Smooth muscle cell (in vitro differentiated cells): ENCODE measurements at regions not wholly inside any gene's neighbourhood (a gene's known extent, or its start where the extent isn't known, plus 50 kb on each side); places are given as distances from the start of the nearest gene placed in this dataset.

Source experiments
- DNase-seq: peaks from one replicate; lab custom pipeline; 2025; ENCODE audit not compliant: unreplicated experiment; lab: John Stamatoyannopoulos, UW
- H2AFZ ChIP-seq: fragments of 200-600 bp; sonication (generic); 2 replicates; pipeline ENCODE4 v1.6.0; 2016; ENCODE audit warnings: antibody characterized with exemption, low read depth, mild to moderate bottlenecking
- H3F3A ChIP-seq: fragments of 200-600 bp; sonication (generic); 2 replicates; pipeline ENCODE4 v1.6.0; 2017; ENCODE audit warnings: antibody characterized with exemption, low read depth
- H3K27ac ChIP-seq: fragments of 200-600 bp; sonication (generic); 2 replicates; pipeline ENCODE4 v1.5.1; 2016; ENCODE audit warnings: low read depth, mild to moderate bottlenecking
- H3K27me3 ChIP-seq: fragments of 200-600 bp; sonication (generic); 2 replicates; pipeline ENCODE4 v1.6.1; 2016; ENCODE audit warnings: low read depth, mild to moderate bottlenecking
- H3K36me3 ChIP-seq: fragments of 200-600 bp; sonication (generic); 2 replicates; pipeline ENCODE4 v1.5.1; 2016; ENCODE audit warnings: low read depth
- H3K4me1 ChIP-seq: fragments of 200-600 bp; sonication (generic); 2 replicates; pipeline ENCODE4 v1.5.1; 2016; ENCODE audit warnings: low read depth
- H3K4me2 ChIP-seq: fragments of 200-600 bp; sonication (generic); 2 replicates; pipeline ENCODE4 v1.6.0; 2016; ENCODE audit warnings: mild to moderate bottlenecking
- H3K4me3 ChIP-seq: fragments of 200-600 bp; sonication (generic); 2 replicates; pipeline ENCODE4 v1.5.1; 2016; ENCODE audit warnings: mild to moderate bottlenecking
- H3K79me2 ChIP-seq: fragments of 200-600 bp; sonication (generic); 2 replicates; pipeline ENCODE4 v1.6.0; 2016; ENCODE audit warnings: low read depth, mild to moderate bottlenecking
- H3K9ac ChIP-seq: fragments of 200-600 bp; sonication (generic); 2 replicates; pipeline ENCODE4 v1.6.0; 2016; ENCODE audit warnings: low read depth
- H3K9me3 ChIP-seq: fragments of 200-600 bp; sonication (generic); replicated peaks from 2 replicates; pipeline ENCODE4 v1.5.1; 2016; ENCODE audit warnings: low read depth
- H4K20me1 ChIP-seq: fragments of 200-600 bp; sonication (generic); 2 replicates; pipeline ENCODE4 v1.6.0; 2016; ENCODE audit warnings: low read depth
- CTCF ChIP-seq: fragments of 200-600 bp; sonication (generic); IDR thresholded peaks from 2 replicates; pipeline ENCODE4 v1.5.1; 2017; ENCODE audit warnings: borderline replicate concordance, mild to moderate bottlenecking, antibody characterized with exemption; ENCODE audit not compliant: insufficient read depth, poor library complexity, severe bottlenecking
- WGBS: methylation state at CpG from one replicate; pipeline ENCODE4 v1.1.7; 2016; ENCODE audit warnings: low lambda C conversion rate; 5-methylcytosine and 5-hydroxymethylcytosine counted together

DNA sequence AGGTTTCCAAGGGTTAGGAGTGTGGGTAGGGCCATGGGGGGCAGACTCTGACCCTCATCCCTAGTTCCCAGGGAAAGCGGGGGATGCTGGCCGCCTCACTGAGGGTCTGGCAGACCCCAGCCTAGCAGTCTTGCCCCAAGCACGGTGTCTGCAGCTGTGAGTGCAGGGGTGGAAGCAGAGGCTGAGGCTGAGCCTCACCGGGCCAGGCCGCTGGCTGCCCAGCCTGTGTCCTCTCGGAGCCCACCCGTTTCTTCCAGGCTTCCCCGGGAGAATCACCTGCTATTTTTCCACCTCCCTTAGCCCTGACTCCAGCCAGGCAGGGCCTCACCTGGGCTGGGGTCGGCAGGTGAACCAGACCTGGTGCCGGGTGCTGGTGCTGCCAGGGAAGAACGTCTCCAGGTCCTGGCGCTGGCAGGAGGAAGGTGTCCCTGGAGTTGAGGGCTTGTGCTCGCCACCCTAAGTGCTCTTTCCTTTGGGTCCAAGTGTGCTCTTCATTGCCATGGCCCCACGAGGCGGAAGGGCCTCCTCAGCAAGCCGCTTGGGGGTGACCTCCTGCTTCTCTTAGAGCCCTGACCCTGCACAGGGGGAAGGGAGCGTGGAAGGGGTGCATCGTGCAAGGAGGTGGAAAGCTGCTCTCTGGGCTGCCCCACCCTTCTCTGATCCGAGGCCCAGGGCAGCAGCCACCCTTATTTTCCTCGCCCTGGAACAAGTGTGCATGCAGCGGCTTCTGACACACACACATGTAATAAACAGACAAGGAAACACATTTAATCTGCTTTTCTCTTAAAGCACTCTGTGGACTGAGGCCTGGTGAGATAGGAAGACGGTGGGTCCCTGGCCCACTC is 112.7 kb downstream of the FAM53A start:
- Histone ChIP-seq H3K4me1 (peaks cover 8% of the 10 kb centered on the region), H3K27me3 (no peaks in the 10 kb centered on the region), H3K27ac (no peak overlapping the region), H3K79me2 (no peaks in the 10 kb centered on the region), H3K4me3 (no peak overlapping the region), H4K20me1 (no peaks in the 10 kb centered on the region), H3K9ac (no peak overlapping the region), H3K9me3 (no peaks in the 10 kb centered on the region), H3K4me2 (no peak overlapping the region), H3K36me3 (no peaks in the 10 kb centered on the region), H3F3A (no peaks in the 10 kb centered on the region), H2AFZ (no peak overlapping the region)
- WGBS: 76% methylated on average over 22 of the region's 22 CpGs
- no peak for DNase-seq
- TF ChIP-seq CTCF: no peak

DNA sequence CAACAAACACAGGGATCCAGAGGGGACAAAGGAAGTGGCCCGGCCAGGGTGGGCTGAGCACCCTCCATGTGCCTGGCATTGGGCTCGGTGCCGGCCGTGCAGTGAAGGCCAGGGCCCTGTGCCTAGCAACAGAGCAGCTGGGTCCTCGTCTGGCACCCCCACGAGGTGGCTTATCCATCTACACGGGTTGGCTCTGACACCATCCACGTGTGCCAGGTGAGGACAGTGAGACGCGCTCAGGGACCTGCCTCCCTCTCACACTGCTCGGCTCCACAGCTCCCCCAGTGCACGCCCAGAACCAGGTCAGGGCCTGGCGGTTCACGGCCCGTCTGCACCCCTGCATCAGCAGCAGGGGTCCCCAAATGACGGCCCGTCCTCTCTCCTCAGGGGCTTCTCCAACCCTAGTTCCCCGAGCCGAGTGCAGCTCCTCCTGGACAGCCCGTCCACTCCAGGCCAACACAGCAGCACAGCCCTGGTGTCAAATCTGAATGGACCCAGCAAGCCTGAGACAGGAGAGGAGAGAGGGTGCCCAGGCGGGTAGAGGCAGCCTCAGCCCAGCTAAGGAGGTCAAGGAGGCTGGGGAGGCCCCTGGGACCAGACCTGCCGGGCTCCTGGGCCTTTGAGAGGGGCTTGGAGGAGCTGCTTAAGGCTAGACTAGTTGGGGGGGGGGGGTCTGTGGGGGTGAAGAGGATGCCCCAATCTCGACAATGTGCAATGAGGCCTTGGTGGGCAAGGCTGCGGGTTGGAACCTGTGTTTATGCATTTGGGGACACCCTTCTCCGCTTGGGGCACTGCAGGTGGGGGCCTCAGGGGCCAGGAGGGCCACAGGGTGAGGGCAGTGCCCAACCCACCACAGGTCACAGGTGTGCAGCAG is 113.6 kb downstream of the FAM53A start:
- peaks cover 8% of the 10 kb centered on the region for H3K4me1 ChIP-seq
- no peaks in the 10 kb centered on the region for H3F3A ChIP-seq
- H4K20me1 ChIP-seq: no peaks in the 10 kb centered on the region
- 86% methylated on average over 25 of the region's 25 CpGs for WGBS
- no peak overlapping the region for H3K4me3 ChIP-seq
- DNase-seq: no peak
- no peaks in the 10 kb centered on the region for H3K27me3 ChIP-seq
- no peak overlapping the region for H2AFZ ChIP-seq
- no peak for TF ChIP-seq CTCF
- H3K9ac ChIP-seq: no peak overlapping the region
- no peaks in the 10 kb centered on the region for H3K36me3 ChIP-seq
- no peak overlapping the region for H3K27ac ChIP-seq
- no peaks in the 10 kb centered on the region for H3K9me3 ChIP-seq
- H3K79me2 ChIP-seq: no peaks in the 10 kb centered on the region
- no peak overlapping the region for H3K4me2 ChIP-seq

GRCh38 chr4:1569461-1570151 is 114.5 kb downstream of the FAM53A start:
- H3K4me1 ChIP-seq: peaks cover 8% of the 10 kb centered on the region
- no peak overlapping the region for H2AFZ ChIP-seq
- no peak for TF ChIP-seq CTCF
- no peak overlapping the region for H3K27ac ChIP-seq
- 92% methylated on average over 20 of the region's 20 CpGs for WGBS
- no peak overlapping the region for H3K4me3 ChIP-seq
- no peaks in the 10 kb centered on the region for H4K20me1 ChIP-seq
- H3K79me2 ChIP-seq: no peaks in the 10 kb centered on the region
- H3K4me2 ChIP-seq: no peak overlapping the region
- H3K9me3 ChIP-seq: no peaks in the 10 kb centered on the region
- H3K36me3 ChIP-seq: no peaks in the 10 kb centered on the region
- DNase-seq: no peak
- H3F3A ChIP-seq: no peaks in the 10 kb centered on the region
- H3K9ac ChIP-seq: no peak overlapping the region
- no peaks in the 10 kb centered on the region for H3K27me3 ChIP-seq
